HG02763 (cell line): ENCODE measurements at regions not wholly inside any gene's neighbourhood (a gene's known extent, or its start where the extent isn't known, plus 50 kb on each side); places are given as distances from the start of the nearest gene placed in this dataset.
"Not testable (repeated sequence)": the region's sequence is repeated elsewhere in the genome, so short reads cannot be mapped to it uniquely, and the experiment has no call there.

Source experiments
- ATAC-seq: cut with Tn5 transposase; IDR thresholded peaks from one replicate; pipeline ENCODE4 v1.9.1; 2021; ENCODE audit warnings: mild to moderate bottlenecking, moderate library complexity; ENCODE audit not compliant: unreplicated experiment

- no peak for ATAC-seq
Observed at GRCh38 chr9:97772145-97772544, 75.0 kb upstream of the XPA start.

- ATAC-seq: no peak
Observed at GRCh38 chr9:97773091-97773490, 76.0 kb upstream of the XPA start.

- no peak for ATAC-seq
Observed at GRCh38 chr9:97773723-97774122, 76.6 kb upstream of the XPA start.

- ATAC-seq: no peak
Observed at GRCh38 chr9:97774673-97775072, 77.5 kb upstream of the XPA start.

GRCh38 chr9:97778740-97779139, 74.3 kb upstream of the FOXE1 start:
- ATAC-seq: not testable (repeated sequence)

- ATAC-seq: no peak
Observed at GRCh38 chr9:97779608-97780007, 73.4 kb upstream of the FOXE1 start.

- ATAC-seq: no peak
Observed at GRCh38 chr9:97781902-97782301, 71.1 kb upstream of the FOXE1 start.

GRCh38 chr9:97786341-97786740, 66.7 kb upstream of the FOXE1 start:
- no peak for ATAC-seq

- no peak for ATAC-seq
Observed at GRCh38 chr9:97787551-97787950, 65.5 kb upstream of the FOXE1 start.

- no peak for ATAC-seq
Observed at GRCh38 chr9:97788763-97789663, 64.0 kb upstream of the FOXE1 start.

GRCh38 chr9:97790542-97790941, 62.5 kb upstream of the FOXE1 start:
- ATAC-seq: no peak

- no peak for ATAC-seq
Observed at GRCh38 chr9:97791542-97791941, 61.5 kb upstream of the FOXE1 start.

GRCh38 chr9:97793067-97793466, 60.0 kb upstream of the FOXE1 start:
- no peak for ATAC-seq

- no peak for ATAC-seq
Observed at GRCh38 chr9:97794666-97795065, 58.4 kb upstream of the FOXE1 start.

GRCh38 chr9:97796176-97796575, 56.9 kb upstream of the FOXE1 start:
- not testable (repeated sequence) for ATAC-seq

GRCh38 chr9:97801180-97801579, 51.8 kb upstream of the FOXE1 start:
- ATAC-seq: no peak

- ATAC-seq: no peak
Observed at GRCh38 chr9:97802276-97802675, 50.8 kb upstream of the FOXE1 start.

GRCh38 chr9:97803167-97804058, 49.6 kb upstream of the FOXE1 start:
- ATAC-seq: peak; percentile 89
